Ishikawa (cell line): ENCODE measurements at regions not wholly inside any gene's neighbourhood (a gene's known extent, or its start where the extent isn't known, plus 50 kb on each side); places are given as distances from the start of the nearest gene placed in this dataset.
A peak's percentile ranks its signal among the peaks of the same experiment; 100 is the strongest.

ENCODE experiments used
- CEBPB ChIP-seq: IDR thresholded peaks from 2 replicates; pipeline ENCODE4 v1.6.1; 2012
- CREB1 ChIP-seq: IDR thresholded peaks from 2 replicates; pipeline ENCODE4 v1.6.1; 2012; ENCODE audit warnings: low read depth
- EGR1 ChIP-seq: IDR thresholded peaks from 2 replicates; pipeline ENCODE4 v1.6.1; 2012
- EP300 ChIP-seq: IDR thresholded peaks from 2 replicates; pipeline ENCODE4 v1.6.1; 2012; ENCODE audit warnings: borderline replicate concordance
- FOXM1 ChIP-seq: IDR thresholded peaks from 2 replicates; pipeline ENCODE4 v1.6.1; 2012; ENCODE audit warnings: low read depth, borderline replicate concordance
- NFIC ChIP-seq: IDR thresholded peaks from 2 replicates; pipeline ENCODE4 v1.6.1; 2012
- RAD21 ChIP-seq: IDR thresholded peaks from 2 replicates; pipeline ENCODE4 v1.6.1; 2012; ENCODE audit warnings: low read depth
- REST ChIP-seq: IDR thresholded peaks from 2 replicates; pipeline ENCODE4 v1.6.1; 2012; ENCODE audit warnings: low read depth, mild to moderate bottlenecking
- TAF1 ChIP-seq: IDR thresholded peaks from 2 replicates; pipeline ENCODE4 v1.6.1; 2012; ENCODE audit warnings: low read depth, mild to moderate bottlenecking
- TCF12 ChIP-seq: IDR thresholded peaks from 2 replicates; pipeline ENCODE4 v1.6.1; 2012; ENCODE audit warnings: low read depth
- TEAD4 ChIP-seq: IDR thresholded peaks from 2 replicates; pipeline ENCODE4 v1.6.1; 2012
- YY1 ChIP-seq: IDR thresholded peaks from 2 replicates; pipeline ENCODE4 v1.6.1; 2012; ENCODE audit warnings: low read depth
- ZBTB7A ChIP-seq: IDR thresholded peaks from 2 replicates; pipeline ENCODE4 v1.6.1; 2012; ENCODE audit warnings: low read depth
- TF ChIP-seq, protein P1 (sequence below): IDR thresholded peaks from 2 replicates; pipeline ENCODE4 v1.6.1; 2012
- TF ChIP-seq, protein P2 (sequence below): IDR thresholded peaks from 2 replicates; pipeline ENCODE4 v1.6.1; 2012

GRCh38 chr1:39142401-39143060 is 62.0 kb upstream of the MACF1 start:
- peak; percentile 57; the same call in 1 of the 2 replicates for TF ChIP-seq TCF12
- TF ChIP-seq FOXM1, result no peak
- TF ChIP-seq NFIC, result peak; percentile 52
- TF ChIP-seq TAF1, result no peak
- TF ChIP-seq, protein P1, sequence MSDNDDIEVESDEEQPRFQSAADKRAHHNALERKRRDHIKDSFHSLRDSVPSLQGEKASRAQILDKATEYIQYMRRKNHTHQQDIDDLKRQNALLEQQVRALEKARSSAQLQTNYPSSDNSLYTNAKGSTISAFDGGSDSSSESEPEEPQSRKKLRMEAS, result 0 out of 2 replicates have a peak, but pooled peaks have one; percentile 32
- TF ChIP-seq TEAD4, result peak; percentile 79
- peak; percentile 68; the same call in 1 of the 2 replicates for TF ChIP-seq YY1

- TF ChIP-seq TCF12, result no peak
- no peak for TF ChIP-seq EP300
- TF ChIP-seq ZBTB7A, result no peak
- no peak for TF ChIP-seq EGR1
- no peak for TF ChIP-seq CEBPB
- no peak for TF ChIP-seq TAF1
- no peak for TF ChIP-seq CREB1
- TF ChIP-seq, protein P2, sequence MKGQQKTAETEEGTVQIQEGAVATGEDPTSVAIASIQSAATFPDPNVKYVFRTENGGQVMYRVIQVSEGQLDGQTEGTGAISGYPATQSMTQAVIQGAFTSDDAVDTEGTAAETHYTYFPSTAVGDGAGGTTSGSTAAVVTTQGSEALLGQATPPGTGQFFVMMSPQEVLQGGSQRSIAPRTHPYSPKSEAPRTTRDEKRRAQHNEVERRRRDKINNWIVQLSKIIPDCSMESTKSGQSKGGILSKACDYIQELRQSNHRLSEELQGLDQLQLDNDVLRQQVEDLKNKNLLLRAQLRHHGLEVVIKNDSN, result no peak
- TF ChIP-seq REST, result no peak
- TF ChIP-seq RAD21, result no peak
- TF ChIP-seq NFIC, result no peak
Measured at GRCh38 chr1:39144924-39145323, 59.6 kb upstream of the MACF1 start.

DNA sequence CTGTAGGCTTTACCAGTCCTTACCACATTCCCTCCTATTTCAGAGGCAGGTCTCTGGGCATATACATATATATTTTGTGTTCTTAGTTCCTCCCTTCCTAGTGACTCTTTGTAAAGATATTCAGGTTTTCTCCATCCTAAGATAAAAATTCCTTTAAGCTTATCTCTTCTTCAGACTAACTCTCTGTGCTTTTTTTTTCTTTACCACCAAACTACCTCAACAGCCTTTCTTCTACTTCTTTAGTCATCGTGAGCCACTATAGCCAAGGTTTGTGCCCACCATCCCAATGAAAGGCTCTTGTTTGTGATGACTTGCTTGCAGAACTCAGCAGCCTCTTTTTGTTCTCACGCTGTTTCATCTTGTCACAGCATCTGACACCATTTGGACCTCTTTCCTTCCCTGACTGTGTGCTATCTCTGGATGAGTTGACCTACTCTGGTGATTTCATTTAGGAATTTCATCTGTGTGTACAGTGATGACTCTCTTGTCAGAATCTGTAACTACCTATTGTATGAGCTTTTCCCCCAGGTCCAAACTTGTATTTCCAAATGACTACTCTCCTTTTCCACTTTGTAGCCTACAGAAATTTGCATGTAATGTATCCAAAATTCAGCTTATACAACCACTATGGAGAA is 59.0 kb upstream of the MACF1 start:
- TF ChIP-seq TCF12 (no peak), NFIC (no peak), EGR1 (no peak), TAF1 (no peak), FOXM1 (no peak), TEAD4 (no peak), REST (no peak), YY1 (no peak), CREB1 (no peak), RAD21 (no peak), CEBPB (no peak), ZBTB7A (no peak), EP300 (no peak)
- TF ChIP-seq, protein P1, result no peak
- TF ChIP-seq, protein P2, result no peak

DNA sequence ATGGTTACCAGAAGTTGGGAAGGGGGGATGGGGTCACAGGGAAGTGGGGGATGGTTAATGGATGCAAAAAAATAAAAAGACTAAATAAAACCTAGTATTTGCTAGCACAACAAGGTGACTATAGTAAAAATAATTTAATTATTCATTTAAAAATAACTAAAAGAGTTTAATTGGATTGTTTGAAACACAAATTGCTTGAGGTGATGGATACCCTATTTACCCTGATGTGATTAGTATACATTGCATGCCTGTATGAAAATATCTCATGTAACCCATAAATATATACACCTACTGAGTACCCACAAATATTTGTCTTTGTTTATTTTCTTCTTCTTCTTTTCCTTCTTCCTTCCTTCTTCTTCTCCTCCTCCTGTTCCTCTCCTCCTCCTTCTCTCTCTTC is 57.8 kb upstream of the MACF1 start:
- TF ChIP-seq CEBPB (no peak), TCF12 (no peak), RAD21 (no peak), TEAD4 (no peak), ZBTB7A (no peak), REST (no peak), FOXM1 (no peak), TAF1 (no peak), NFIC (no peak), YY1 (no peak), CREB1 (no peak), EGR1 (no peak), EP300 (no peak)
- TF ChIP-seq, protein P2, result no peak
- TF ChIP-seq, protein P1, result no peak
